BE2C (cell line): ENCODE measurements at regions not wholly inside any gene's neighbourhood (a gene's known extent, or its start where the extent isn't known, plus 50 kb on each side); places are given as distances from the start of the nearest gene placed in this dataset.

Source experiments
- DNase-seq: peaks from one replicate; pipeline ENCODE4 v3.0.0-alpha.2; 2020
- H3K27me3 ChIP-seq: fragments of 250-450 bp; sonication (Bioruptor Pico); 2 replicates; pipeline ENCODE4 v1.5.1; 2020; ENCODE audit warnings: mild to moderate bottlenecking
- H3K36me3 ChIP-seq: fragments of 250-450 bp; sonication (Bioruptor Pico); 2 replicates; pipeline ENCODE4 v1.5.1; 2020; ENCODE audit warnings: mild to moderate bottlenecking
- H3K4me1 ChIP-seq: fragments of 250-450 bp; sonication (Bioruptor Pico); 2 replicates; pipeline ENCODE4 v1.5.1; 2020
- H3K4me3 ChIP-seq: 2 replicates; pipeline ENCODE4 v1.5.1; 2011; ENCODE audit warnings: low read depth, low read length
- H3K9me3 ChIP-seq: fragments of 250-450 bp; sonication (Bioruptor Pico); 2 replicates; pipeline ENCODE4 v1.5.1; 2020
- TF ChIP-seq, protein P1 (sequence below): IDR thresholded peaks from 2 replicates; pipeline ENCODE4 v1.5.1; 2012; ENCODE audit warnings: mild to moderate bottlenecking, low read depth, low read length

DNA sequence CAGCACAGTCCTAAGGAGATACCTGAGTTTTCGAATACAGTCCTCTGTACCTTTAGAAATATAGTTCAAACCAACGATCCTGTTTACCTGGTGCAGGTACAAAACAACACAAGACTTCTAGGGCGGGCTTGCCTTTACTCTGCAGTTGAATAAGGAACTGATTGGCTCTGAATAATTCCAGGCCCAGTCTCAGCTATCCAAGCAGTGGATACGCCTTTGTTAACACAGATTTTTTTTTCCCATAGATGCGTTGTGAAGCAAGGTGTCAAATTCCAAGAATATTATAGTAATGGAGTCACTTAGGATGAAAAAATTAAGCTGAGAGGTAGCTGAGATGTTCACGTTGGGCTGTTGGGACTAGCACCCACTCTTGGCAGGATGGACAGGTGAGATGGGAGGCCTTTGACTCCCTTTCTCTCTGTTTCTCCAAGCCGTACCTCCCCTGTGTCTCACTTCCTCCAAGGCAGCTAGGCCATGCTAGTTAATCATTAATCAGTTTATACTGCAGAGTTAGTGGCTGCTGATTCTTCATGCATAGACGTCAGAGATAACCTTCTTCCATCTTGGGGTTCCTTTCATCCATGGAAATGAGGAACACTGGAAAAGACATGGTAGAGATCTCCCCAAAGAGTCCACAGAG is 380.8 kb upstream of the ACVR2A start:
- Histone ChIP-seq H3K36me3 (no peaks in the 10 kb centered on the region), H3K27me3 (no peaks in the 10 kb centered on the region), H3K9me3 (no peaks in the 10 kb centered on the region), H3K4me1 (no peaks in the 10 kb centered on the region), H3K4me3 (no peak overlapping the region)
- TF ChIP-seq, protein P1, sequence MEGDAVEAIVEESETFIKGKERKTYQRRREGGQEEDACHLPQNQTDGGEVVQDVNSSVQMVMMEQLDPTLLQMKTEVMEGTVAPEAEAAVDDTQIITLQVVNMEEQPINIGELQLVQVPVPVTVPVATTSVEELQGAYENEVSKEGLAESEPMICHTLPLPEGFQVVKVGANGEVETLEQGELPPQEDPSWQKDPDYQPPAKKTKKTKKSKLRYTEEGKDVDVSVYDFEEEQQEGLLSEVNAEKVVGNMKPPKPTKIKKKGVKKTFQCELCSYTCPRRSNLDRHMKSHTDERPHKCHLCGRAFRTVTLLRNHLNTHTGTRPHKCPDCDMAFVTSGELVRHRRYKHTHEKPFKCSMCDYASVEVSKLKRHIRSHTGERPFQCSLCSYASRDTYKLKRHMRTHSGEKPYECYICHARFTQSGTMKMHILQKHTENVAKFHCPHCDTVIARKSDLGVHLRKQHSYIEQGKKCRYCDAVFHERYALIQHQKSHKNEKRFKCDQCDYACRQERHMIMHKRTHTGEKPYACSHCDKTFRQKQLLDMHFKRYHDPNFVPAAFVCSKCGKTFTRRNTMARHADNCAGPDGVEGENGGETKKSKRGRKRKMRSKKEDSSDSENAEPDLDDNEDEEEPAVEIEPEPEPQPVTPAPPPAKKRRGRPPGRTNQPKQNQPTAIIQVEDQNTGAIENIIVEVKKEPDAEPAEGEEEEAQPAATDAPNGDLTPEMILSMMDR: no peak
- no peak for DNase-seq

DNA sequence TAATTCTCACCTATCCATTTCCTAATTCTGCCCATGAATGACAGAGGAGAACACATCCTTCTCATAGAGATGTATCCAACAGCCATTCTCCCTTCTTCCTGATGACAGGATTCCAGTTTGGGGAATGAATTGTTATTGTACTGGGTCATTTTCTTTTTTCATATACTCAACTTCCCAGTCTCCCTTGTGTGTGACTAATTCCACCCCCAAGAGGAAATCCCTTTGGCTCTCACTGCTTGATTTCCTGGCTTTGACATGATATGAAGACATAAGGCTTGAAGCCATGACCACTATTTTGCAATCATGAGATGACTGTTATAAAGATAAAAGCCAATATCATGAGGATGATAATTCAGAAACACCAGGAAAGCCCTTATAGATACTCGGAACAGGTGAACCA is 384.7 kb upstream of the ACVR2A start:
- Histone ChIP-seq H3K4me3 (no peak overlapping the region), H3K4me1 (no peaks in the 10 kb centered on the region), H3K36me3 (no peaks in the 10 kb centered on the region), H3K9me3 (no peaks in the 10 kb centered on the region), H3K27me3 (no peaks in the 10 kb centered on the region)
- TF ChIP-seq, protein P1: no peak
- no peak for DNase-seq

DNA sequence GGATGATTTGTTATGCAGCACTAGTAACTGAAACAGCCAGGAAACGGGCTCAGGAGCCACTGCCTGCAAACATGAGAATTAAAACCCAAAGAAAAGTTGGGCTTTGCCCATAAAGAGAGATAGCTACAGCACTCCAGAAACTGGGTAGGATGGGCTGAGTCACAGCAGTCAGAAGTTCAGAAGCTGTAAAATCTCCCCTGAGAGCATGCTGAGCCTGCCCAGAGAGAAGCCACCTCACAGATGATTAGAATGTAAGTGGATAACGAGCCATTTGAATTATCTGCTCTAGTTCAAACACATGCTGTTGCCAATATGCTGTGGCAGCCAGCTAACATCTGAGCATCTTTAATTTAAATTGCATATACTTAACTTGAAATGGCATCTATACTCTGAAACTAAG is 388.1 kb upstream of the ACVR2A start:
- no peak overlapping the region for H3K4me3 ChIP-seq
- H3K36me3 ChIP-seq: no peaks in the 10 kb centered on the region
- TF ChIP-seq, protein P1: no peak
- H3K4me1 ChIP-seq: no peaks in the 10 kb centered on the region
- no peaks in the 10 kb centered on the region for H3K27me3 ChIP-seq
- no peak for DNase-seq
- no peaks in the 10 kb centered on the region for H3K9me3 ChIP-seq

GRCh38 chr2:147451902-147452515 is 392.8 kb upstream of the ACVR2A start:
- TF ChIP-seq, protein P1: no peak
- no peak for DNase-seq
- H3K9me3 ChIP-seq: no peaks in the 10 kb centered on the region
- H3K4me1 ChIP-seq: no peaks in the 10 kb centered on the region
- H3K36me3 ChIP-seq: no peaks in the 10 kb centered on the region
- H3K4me3 ChIP-seq: no peak overlapping the region
- H3K27me3 ChIP-seq: no peaks in the 10 kb centered on the region

DNA sequence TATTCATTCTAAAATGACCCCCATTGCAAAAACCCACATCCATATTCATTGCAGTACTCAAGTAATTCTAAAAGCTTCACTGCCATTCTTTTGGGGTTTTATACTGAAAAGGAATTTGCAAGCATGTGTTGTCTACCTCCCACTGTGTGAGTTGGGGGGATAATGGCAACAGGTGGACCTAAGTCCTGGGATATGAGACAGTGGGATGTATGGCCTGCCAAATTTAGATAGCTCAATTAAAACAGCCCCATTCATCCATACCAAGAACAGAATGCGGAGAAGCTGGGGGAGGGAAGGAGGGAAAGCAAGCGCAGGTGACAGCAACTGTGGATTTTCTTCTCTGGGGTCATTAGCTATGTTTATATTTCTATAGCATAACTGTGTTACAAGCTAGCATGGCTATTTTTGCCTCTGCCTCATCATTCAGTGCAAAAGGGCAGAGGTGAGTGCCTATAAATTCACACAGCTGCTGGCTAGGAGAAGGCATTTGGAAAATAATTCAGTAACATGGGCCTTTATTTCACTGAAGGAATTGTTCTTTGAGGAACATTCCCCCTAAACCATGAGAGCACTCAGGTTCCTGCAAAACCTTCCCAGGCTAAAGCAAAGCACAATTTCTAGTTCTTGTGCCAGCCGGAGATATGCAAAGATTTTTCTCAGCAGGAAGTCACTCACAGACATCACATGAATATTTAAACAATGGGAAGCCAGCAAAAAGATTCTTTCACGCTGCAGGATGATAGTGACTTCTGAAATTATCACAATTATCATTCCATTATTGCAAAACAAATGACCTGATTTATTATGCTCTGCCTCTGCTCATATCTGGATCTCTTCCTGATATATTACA is 393.9 kb upstream of the ACVR2A start:
- TF ChIP-seq, protein P1: no peak
- Histone ChIP-seq H3K4me3 (no peak overlapping the region), H3K27me3 (no peaks in the 10 kb centered on the region), H3K36me3 (no peaks in the 10 kb centered on the region), H3K9me3 (no peaks in the 10 kb centered on the region), H3K4me1 (no peaks in the 10 kb centered on the region)
- no peak for DNase-seq
